VCaP (cell line): ENCODE measurements at regions not wholly inside any gene's neighbourhood (a gene's known extent, or its start where the extent isn't known, plus 50 kb on each side); places are given as distances from the start of the nearest gene placed in this dataset.

ENCODE experiments used
- H3K27ac ChIP-seq: fragments of 450-650 bp; 2 replicates; pipeline ENCODE4 v1.5.1; 2017
- CTCF ChIP-seq: fragments of 450-650 bp; conservative IDR thresholded peaks from 2 replicates; pipeline ENCODE4 v1.5.1; 2017; ENCODE audit warnings: mild to moderate bottlenecking, moderate library complexity

GRCh38 chr10:111732166-111732785 is 451.3 kb downstream of the GPAM start:
- no peak overlapping the region for H3K27ac ChIP-seq
- no peak for TF ChIP-seq CTCF

GRCh38 chr10:111739125-111739873 is 444.3 kb downstream of the GPAM start:
- no peak for TF ChIP-seq CTCF
- H3K27ac ChIP-seq = no peak overlapping the region

- no peak for TF ChIP-seq CTCF
- no peak overlapping the region for H3K27ac ChIP-seq
Observed at GRCh38 chr10:111739874-111740139, 443.8 kb downstream of the GPAM start.

GRCh38 chr10:111745982-111746381 is 437.6 kb downstream of the GPAM start:
- TF ChIP-seq CTCF = no peak
- no peak overlapping the region for H3K27ac ChIP-seq

DNA sequence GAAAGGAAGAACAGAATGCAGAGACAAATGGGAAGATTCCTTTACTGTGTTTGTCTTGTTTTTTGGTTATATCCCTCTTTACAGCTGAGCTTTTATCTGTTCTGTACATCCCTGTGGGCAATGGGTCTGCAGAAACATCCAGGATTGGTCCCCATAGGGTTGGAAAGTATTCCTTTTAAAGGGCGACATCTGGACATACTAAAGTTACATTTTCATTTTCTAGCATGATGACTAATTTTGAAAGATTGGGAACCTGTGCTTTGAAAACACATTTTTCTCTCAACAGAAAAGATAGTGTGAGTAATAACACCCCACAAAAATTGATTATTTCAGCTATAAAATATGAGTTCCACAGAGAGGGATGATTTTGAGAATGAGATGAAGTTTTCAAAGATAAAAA is 435.8 kb downstream of the GPAM start:
- TF ChIP-seq CTCF = no peak
- H3K27ac ChIP-seq = no peak overlapping the region

GRCh38 chr10:111748184-111748583 is 435.4 kb downstream of the GPAM start:
- TF ChIP-seq CTCF = no peak

GRCh38 chr10:111750165-111750849 is 433.3 kb downstream of the GPAM start:
- no peak for TF ChIP-seq CTCF

More at GRCh38 chr10:111748184-111748583, 435.4 kb downstream of the GPAM start:
- H3K27ac ChIP-seq = no peak overlapping the region

More at GRCh38 chr10:111750165-111750849, 433.3 kb downstream of the GPAM start:
- H3K27ac ChIP-seq = no peak overlapping the region
